ENCODE measurements at regions not wholly inside any gene's neighbourhood (a gene's known extent, or its start where the extent isn't known, plus 50 kb on each side); places are given as distances from the start of the nearest gene placed in this dataset.

DNA sequence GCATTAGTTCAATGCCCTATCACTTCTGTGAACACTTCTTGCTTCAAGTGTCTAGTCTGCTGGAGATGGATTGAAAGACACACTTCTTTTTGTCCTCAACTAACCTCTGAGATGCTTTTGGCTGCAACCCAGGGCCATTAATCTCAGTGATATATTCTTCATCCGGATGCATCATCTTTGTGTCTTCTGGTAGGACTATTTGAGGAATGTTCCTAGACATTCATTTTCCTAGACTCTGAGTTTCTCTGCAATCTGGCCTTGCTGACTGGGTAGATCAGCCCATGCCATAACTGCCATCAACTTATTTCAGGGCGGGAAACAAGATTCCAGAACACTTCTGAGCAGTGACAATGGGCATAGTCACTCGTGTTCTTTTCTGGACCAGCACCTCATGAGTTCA lies 329.4 kb downstream of the PDGFC start:
- Histone ChIP-seq H4K20me1 (replicated peaks; ENCODE audit: control insufficient read depth, extremely low read depth, insufficient read depth, low read length) (no peaks in the 10 kb centered on the region), H3K79me2 (ENCODE audit: control insufficient read depth, insufficient read depth, low read length) (no peaks in the 10 kb centered on the region), H3K4me3 (replicated peaks in 1 of 3; ENCODE audit: insufficient read depth in 1 of 3, low read depth in 1 of 3, low read length in 3 of 3) (no peak overlapping the region), H2AFZ (ENCODE audit: low read depth, low read length) (no peak overlapping the region), H3K4me1 (ENCODE audit: control insufficient read depth, extremely low read depth, insufficient read depth, low read length) (no peaks in the 10 kb centered on the region), H3K9me1 (replicated peaks; ENCODE audit: control insufficient read depth, extremely low read depth, insufficient read depth, low read length) (no peaks in the 10 kb centered on the region), H3K36me3 (ENCODE audit: control insufficient read depth in 2 of 2, extremely low read depth in 1 of 2, insufficient read depth in 2 of 2, low read length in 2 of 2) (no peaks in the 10 kb centered on the region), H3K9ac (replicated peaks; ENCODE audit: extremely low read depth, insufficient read depth, low read length) (no peak overlapping the region), H3K4me2 (ENCODE audit: insufficient read depth, low read length) (no peak overlapping the region), H3K27ac (ENCODE audit: insufficient read depth, low read depth, low read length) (no peak overlapping the region), H3K27me3 (ENCODE audit: control insufficient read depth in 2 of 2, insufficient read depth in 2 of 2, low read length in 2 of 2) (no peaks in the 10 kb centered on the region), H3K9me3 (replicated peaks; ENCODE audit: control insufficient read depth, insufficient read depth, low read length) (no peaks in the 10 kb centered on the region)
- no TSS peak for BruUV-seq (replicated peaks)
- intact Hi-C loops (cut with micrococcal nuclease), result no loop called here
- ChIA-PET CTCF (no interaction called here), POLR2A (no interaction called here)
- dilution Hi-C loops (cut with MboI; ENCODE audit: extremely low pct_ligation_motif_present, low sequenced_read_pairs), result no loop called here
- FAIRE-seq (no peak), DNase-seq (ENCODE audit: low read depth, low spot score) (no peak)
- no peak for TF ChIP-seq FOS (IDR thresholded peaks at IDR 0.05; ENCODE audit: borderline replicate concordance, insufficient read depth, low read length)
- TF ChIP-seq MYC (IDR thresholded peaks at IDR 0.05; ENCODE audit: low read depth, low read length), result no peak
- TF ChIP-seq, protein P1, sequence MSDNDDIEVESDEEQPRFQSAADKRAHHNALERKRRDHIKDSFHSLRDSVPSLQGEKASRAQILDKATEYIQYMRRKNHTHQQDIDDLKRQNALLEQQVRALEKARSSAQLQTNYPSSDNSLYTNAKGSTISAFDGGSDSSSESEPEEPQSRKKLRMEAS (IDR thresholded peaks at IDR 0.05; ENCODE audit: insufficient read depth, insufficient read length), result no peak
- no peak for TF ChIP-seq EZH2 (IDR thresholded peaks at IDR 0.05; ENCODE audit: borderline replicate concordance, low read depth, low read length, severe bottlenecking)
- no peak for TF ChIP-seq POLR2AphosphoS5 (IDR thresholded peaks at IDR 0.05; ENCODE audit: insufficient read depth, low read depth, low read length)
- TF ChIP-seq, protein P2, sequence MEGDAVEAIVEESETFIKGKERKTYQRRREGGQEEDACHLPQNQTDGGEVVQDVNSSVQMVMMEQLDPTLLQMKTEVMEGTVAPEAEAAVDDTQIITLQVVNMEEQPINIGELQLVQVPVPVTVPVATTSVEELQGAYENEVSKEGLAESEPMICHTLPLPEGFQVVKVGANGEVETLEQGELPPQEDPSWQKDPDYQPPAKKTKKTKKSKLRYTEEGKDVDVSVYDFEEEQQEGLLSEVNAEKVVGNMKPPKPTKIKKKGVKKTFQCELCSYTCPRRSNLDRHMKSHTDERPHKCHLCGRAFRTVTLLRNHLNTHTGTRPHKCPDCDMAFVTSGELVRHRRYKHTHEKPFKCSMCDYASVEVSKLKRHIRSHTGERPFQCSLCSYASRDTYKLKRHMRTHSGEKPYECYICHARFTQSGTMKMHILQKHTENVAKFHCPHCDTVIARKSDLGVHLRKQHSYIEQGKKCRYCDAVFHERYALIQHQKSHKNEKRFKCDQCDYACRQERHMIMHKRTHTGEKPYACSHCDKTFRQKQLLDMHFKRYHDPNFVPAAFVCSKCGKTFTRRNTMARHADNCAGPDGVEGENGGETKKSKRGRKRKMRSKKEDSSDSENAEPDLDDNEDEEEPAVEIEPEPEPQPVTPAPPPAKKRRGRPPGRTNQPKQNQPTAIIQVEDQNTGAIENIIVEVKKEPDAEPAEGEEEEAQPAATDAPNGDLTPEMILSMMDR (IDR thresholded peaks at IDR 0.05; ENCODE audit: extremely low read depth in 1 of 2, insufficient read depth in 1 of 2, low read depth in 1 of 2, low read length in 2 of 2), result no peak
- TF ChIP-seq POLR2A (IDR thresholded peaks at IDR 0.05; ENCODE audit: low read depth, low read length), result no peak

Data from endothelial cell of umbilical vein (primary cell).